Erythroblast (primary cell): ENCODE measurements at regions not wholly inside any gene's neighbourhood (a gene's known extent, or its start where the extent isn't known, plus 50 kb on each side); places are given as distances from the start of the nearest gene placed in this dataset.

Source experiments
- GATA1 ChIP-seq: IDR thresholded peaks from 2 replicates; pipeline ENCODE4 v1.6.1; 2011; ENCODE audit warnings: low read depth, mild to moderate bottlenecking, control low read depth, low read length, moderate library complexity
- POLR2A ChIP-seq: IDR thresholded peaks from 2 replicates; pipeline ENCODE4 v1.6.1; 2011; ENCODE audit warnings: mild to moderate bottlenecking, low read length

DNA sequence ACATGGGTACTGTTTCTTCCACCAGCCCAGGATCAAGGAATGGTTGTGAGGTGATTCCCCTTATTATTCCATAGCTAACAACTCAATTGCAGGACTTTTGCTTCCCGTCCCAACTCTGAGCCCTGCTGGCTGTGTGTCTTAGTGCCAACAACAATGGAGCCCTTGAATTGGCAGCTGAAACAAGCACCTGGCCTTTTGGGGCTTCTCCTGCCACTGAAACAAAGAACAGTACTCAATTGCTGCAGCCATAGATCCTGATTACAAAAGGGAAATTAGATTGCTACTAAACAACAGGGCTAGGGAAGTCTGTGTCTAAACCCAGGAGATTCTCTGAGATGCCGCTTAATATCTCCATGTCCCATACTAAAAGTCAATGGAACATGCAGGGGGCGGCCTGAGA, 61.3 kb upstream of the CARMIL1 start:
- TF ChIP-seq POLR2A (no peak), GATA1 (no peak)
